A673 (cell line): ENCODE measurements at regions not wholly inside any gene's neighbourhood (a gene's known extent, or its start where the extent isn't known, plus 50 kb on each side); places are given as distances from the start of the nearest gene placed in this dataset.

Experiments used
- CTCF ChIP-seq: fragments of 300-800, 200-600 bp; sonication (generic); conservative IDR thresholded peaks from 2 replicates; pipeline ENCODE4 v1.5.1; 2017; ENCODE audit warnings: low read depth, mild to moderate bottlenecking, antibody characterized with exemption, low read length, moderate library complexity, mixed read lengths
- EZH2 ChIP-seq: fragments of 200-600 bp; sonication (generic); IDR thresholded peaks from 2 replicates; pipeline ENCODE4 v1.6.1; 2017; ENCODE audit warnings: borderline replicate concordance, low read depth, mild to moderate bottlenecking, mixed read lengths, antibody characterized with exemption, low read length; ENCODE audit not compliant: poor library complexity, severe bottlenecking

- TF ChIP-seq CTCF (no peak), EZH2 (no peak)
Observed at GRCh38 chr5:128019391-128019790, 64.2 kb upstream of the SLC12A2 start.
